ENCODE measurements at regions not wholly inside any gene's neighbourhood (a gene's known extent, or its start where the extent isn't known, plus 50 kb on each side); places are given as distances from the start of the nearest gene placed in this dataset.

- TF ChIP-seq SP1 (IDR thresholded peaks at IDR 0.05) (no peak), SUZ12 (IDR thresholded peaks at IDR 0.05) (no peak), NFRKB (IDR thresholded peaks at IDR 0.05) (no peak)
- POLR2A ChIA-PET = no interaction called here
- DNase-seq (ENCODE audit: extremely low spot score) = no peak
- CTCF ChIA-PET = no interaction called here
Observed at GRCh38 chr7:116083796-116084195, 53.2 kb upstream of the TFEC start.

DNA sequence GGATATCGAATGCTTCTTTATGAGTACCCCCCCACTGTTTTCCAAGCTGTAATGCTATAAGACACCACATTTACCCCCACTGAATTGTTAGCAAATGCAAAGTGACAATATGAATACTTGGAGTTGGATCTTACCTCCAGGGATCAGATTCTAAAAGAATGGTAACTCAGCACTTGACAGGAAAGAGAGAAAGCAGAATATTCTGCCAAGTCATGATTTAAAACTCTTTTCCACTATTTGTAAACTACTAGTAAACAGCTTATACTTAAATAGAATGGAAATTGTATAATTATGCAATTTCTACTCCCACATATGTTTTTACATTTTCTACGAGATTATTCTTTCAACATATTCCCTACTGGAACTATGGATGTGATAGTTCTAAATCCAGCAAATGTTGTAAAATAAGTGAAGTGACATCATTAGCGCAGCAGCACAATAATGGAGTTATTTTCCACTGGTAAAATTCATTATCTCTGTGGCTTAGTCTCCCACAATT is 56.0 kb upstream of the TFEC start:
- CTCF ChIA-PET = interaction anchor here (0.6 kb wide), 1 partner anchor 306 kb away, joined by 9 read pairs; no protein-coding TSS in a partner anchor
- TF ChIP-seq CTBP1 (IDR thresholded peaks at IDR 0.05; ENCODE audit: borderline replicate concordance) (no peak), ARNT (IDR thresholded peaks at IDR 0.05) (no peak), ELF4 (IDR thresholded peaks at IDR 0.05) (no peak), FOXM1 (IDR thresholded peaks at IDR 0.05; ENCODE audit: borderline replicate concordance) (no peak), L3MBTL2 (conservative IDR thresholded peaks at IDR 0.05) (no peak), LEF1 (IDR thresholded peaks at IDR 0.05; ENCODE audit: borderline replicate concordance) (no peak), HDGF (IDR thresholded peaks at IDR 0.05; ENCODE audit: borderline replicate concordance) (no peak), FOXK2 (IDR thresholded peaks at IDR 0.05) (no peak), BHLHE40 (IDR thresholded peaks at IDR 0.05; ENCODE audit: borderline replicate concordance) (no peak), SP1 (IDR thresholded peaks at IDR 0.05) (no peak), TARDBP (IDR thresholded peaks at IDR 0.05) (no peak), ZNF384 (IDR thresholded peaks at IDR 0.05) (no peak), NFRKB (IDR thresholded peaks at IDR 0.05) (no peak), FOXA1 (IDR thresholded peaks at IDR 0.05) (no peak), SUZ12 (IDR thresholded peaks at IDR 0.05) (no peak)
- TF ChIP-seq, protein P1, sequence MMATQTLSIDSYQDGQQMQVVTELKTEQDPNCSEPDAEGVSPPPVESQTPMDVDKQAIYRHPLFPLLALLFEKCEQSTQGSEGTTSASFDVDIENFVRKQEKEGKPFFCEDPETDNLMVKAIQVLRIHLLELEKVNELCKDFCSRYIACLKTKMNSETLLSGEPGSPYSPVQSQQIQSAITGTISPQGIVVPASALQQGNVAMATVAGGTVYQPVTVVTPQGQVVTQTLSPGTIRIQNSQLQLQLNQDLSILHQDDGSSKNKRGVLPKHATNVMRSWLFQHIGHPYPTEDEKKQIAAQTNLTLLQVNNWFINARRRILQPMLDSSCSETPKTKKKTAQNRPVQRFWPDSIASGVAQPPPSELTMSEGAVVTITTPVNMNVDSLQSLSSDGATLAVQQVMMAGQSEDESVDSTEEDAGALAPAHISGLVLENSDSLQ (IDR thresholded peaks at IDR 0.05) = no peak
- DNase-seq (ENCODE audit: extremely low spot score) = no peak
- POLR2A ChIA-PET = no interaction called here

- no peak for DNase-seq (ENCODE audit: extremely low spot score)
- ChIA-PET POLR2A (no interaction called here), CTCF (no interaction called here)
- TF ChIP-seq FOXA1 (IDR thresholded peaks at IDR 0.05) (no peak), ARNT (IDR thresholded peaks at IDR 0.05) (no peak), ZNF384 (IDR thresholded peaks at IDR 0.05) (no peak), LEF1 (IDR thresholded peaks at IDR 0.05; ENCODE audit: borderline replicate concordance) (no peak), FOXK2 (IDR thresholded peaks at IDR 0.05) (no peak)
- TF ChIP-seq, protein P1 (IDR thresholded peaks at IDR 0.05) = no peak
Observed at GRCh38 chr7:116087291-116087690, 56.7 kb upstream of the TFEC start.

DNA sequence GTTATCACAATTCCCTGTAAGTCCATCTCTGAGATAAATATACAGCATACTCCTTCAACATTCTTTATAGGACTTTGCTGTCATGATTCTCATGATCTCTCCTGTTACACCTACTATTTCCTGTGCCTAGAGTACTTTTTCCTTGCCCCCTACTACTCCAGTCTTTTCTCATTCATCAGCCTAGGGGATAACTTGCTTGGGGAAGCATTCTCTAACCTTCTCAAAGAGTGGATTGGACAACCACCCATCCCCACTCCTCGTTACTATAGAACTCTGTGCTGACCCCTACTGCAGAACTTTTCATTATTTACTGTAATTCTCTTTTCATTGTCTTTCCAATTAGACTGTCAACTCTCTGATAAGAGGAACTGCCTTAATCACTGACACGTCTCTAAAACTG is 57.4 kb upstream of the TFEC start:
- ChIA-PET CTCF (no interaction called here), POLR2A (no interaction called here)
- DNase-seq (ENCODE audit: extremely low spot score) = no peak
- no peak for TF ChIP-seq L3MBTL2 (conservative IDR thresholded peaks at IDR 0.05)
- no peak for TF ChIP-seq NFRKB (IDR thresholded peaks at IDR 0.05)
- TF ChIP-seq, protein P1 (IDR thresholded peaks at IDR 0.05) = no peak

- POLR2A ChIA-PET = no interaction called here
- TF ChIP-seq FOXA1 (IDR thresholded peaks at IDR 0.05) = no peak
- TF ChIP-seq ELF4 (IDR thresholded peaks at IDR 0.05) = no peak
- no peak for TF ChIP-seq HDGF (IDR thresholded peaks at IDR 0.05; ENCODE audit: borderline replicate concordance)
- no peak for TF ChIP-seq L3MBTL2 (conservative IDR thresholded peaks at IDR 0.05)
- TF ChIP-seq ZNF384 (IDR thresholded peaks at IDR 0.05) = no peak
- no peak for TF ChIP-seq ARNT (IDR thresholded peaks at IDR 0.05)
- no peak for TF ChIP-seq TARDBP (IDR thresholded peaks at IDR 0.05)
- TF ChIP-seq, protein P1 (IDR thresholded peaks at IDR 0.05) = no peak
- no peak for TF ChIP-seq BHLHE40 (IDR thresholded peaks at IDR 0.05; ENCODE audit: borderline replicate concordance)
- no peak for TF ChIP-seq LEF1 (IDR thresholded peaks at IDR 0.05; ENCODE audit: borderline replicate concordance)
- no peak for TF ChIP-seq NFRKB (IDR thresholded peaks at IDR 0.05)
- no peak for TF ChIP-seq FOXK2 (IDR thresholded peaks at IDR 0.05)
- no peak for TF ChIP-seq SP1 (IDR thresholded peaks at IDR 0.05)
- no peak for TF ChIP-seq SUZ12 (IDR thresholded peaks at IDR 0.05)
- no peak for TF ChIP-seq CTBP1 (IDR thresholded peaks at IDR 0.05; ENCODE audit: borderline replicate concordance)
- TF ChIP-seq FOXM1 (IDR thresholded peaks at IDR 0.05; ENCODE audit: borderline replicate concordance) = no peak
- CTCF ChIA-PET = no interaction called here
- DNase-seq (ENCODE audit: extremely low spot score) = no peak
Observed at GRCh38 chr7:116089293-116089692, 58.7 kb upstream of the TFEC start.

- no peak for DNase-seq (ENCODE audit: extremely low spot score)
- ChIA-PET POLR2A (no interaction called here), CTCF (no interaction called here)
- TF ChIP-seq LEF1 (IDR thresholded peaks at IDR 0.05; ENCODE audit: borderline replicate concordance) = no peak
- no peak for TF ChIP-seq BHLHE40 (IDR thresholded peaks at IDR 0.05; ENCODE audit: borderline replicate concordance)
- no peak for TF ChIP-seq ARNT (IDR thresholded peaks at IDR 0.05)
- TF ChIP-seq ZNF384 (IDR thresholded peaks at IDR 0.05) = no peak
Observed at GRCh38 chr7:116093516-116094301, 63.1 kb upstream of the TFEC start.
